ENCODE measurements at regions not wholly inside any gene's neighbourhood (a gene's known extent, or its start where the extent isn't known, plus 50 kb on each side); places are given as distances from the start of the nearest gene placed in this dataset.
"Not testable (repeated sequence)": the region's sequence is repeated elsewhere in the genome, so short reads cannot be mapped to it uniquely, and the experiment has no call there.

GRCh38 chr5:116914869-116915504, 340.4 kb upstream of the SEMA6A start:
- DNase-seq, result no peak

DNA sequence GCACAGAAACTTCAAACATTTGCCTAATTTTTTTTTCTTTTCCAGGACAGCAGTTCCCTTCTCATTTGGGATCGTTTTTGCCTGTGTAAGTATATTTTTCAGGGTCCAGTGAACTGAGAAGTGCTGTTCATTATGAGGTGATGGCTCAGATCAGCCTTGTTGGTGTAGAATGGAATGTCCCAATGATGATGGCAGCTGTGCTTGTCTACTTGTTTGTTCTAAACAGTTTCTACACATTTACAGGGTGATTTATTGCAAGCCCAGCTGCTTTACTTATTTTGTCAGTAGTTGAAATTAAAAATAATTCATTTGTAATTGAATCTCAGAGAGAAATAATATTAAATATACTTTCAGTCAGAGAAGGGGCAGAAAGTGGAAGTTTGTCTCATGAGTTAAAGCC, 337.6 kb upstream of the SEMA6A start:
- DNase-seq, result no peak

GRCh38 chr5:116911074-116911473, 336.5 kb upstream of the SEMA6A start:
- no peak for DNase-seq

DNA sequence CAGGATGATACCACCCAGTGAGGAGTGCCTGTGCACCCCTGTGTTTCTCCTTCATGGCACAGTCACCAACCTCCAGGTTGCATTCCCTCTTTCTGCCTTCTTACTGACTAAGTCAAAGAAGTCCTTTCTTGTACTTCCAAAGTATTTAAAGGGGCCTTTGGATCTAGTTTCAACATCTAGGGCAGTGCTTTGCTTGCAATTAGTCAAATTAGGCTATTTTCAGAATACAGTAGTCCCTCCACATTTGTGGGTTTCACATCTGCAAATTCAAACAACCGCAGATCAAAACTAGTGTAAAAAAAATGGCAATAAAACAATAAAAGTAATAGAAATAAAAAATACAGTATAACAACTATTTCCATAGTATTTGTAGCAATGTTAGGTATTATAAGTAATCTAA, 333.9 kb upstream of the SEMA6A start:
- DNase-seq, result no peak

DNA sequence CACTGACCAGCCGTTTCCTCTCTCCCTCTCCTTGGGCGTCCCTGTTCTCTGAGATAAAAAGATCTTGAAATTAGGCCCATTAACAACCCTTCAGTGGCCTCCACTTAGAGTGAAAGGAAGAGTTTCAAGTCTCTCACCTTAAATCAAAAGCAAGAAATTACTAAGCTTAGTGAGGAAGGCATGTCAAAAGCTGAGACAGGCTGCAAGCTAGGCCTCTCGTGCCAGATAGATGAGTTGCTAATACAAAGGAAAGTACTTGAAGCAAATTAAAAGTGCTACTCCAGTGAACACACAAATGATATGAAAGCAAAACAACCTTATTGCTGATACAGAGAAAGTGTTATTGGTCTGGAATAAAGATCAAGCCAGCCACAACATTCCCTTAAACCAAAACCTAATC, 331.3 kb upstream of the SEMA6A start:
- no peak for DNase-seq

- DNase-seq, result no peak
Observed at GRCh38 chr5:116900793-116901192, 326.2 kb upstream of the SEMA6A start.

DNA sequence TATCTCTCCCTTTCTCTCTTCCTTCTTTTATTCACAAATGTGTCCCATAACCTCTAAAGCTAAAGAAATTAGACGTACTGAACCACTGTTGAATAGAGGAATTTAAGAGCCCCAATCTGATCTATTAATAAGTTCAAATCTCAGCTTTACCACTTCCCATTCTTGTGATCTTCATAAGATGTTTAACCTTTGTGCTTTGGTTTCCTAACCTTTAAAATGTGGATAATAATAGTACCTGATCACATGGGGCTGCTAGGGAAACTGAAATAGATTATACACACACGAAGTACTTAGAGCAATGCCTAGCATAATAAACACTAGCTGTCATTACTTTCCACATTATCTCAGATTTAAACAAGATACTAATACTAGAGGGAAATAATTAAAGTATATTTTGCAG, 324.3 kb upstream of the SEMA6A start:
- no peak for DNase-seq

- no peak for DNase-seq
Observed at GRCh38 chr5:116897291-116897690, 322.7 kb upstream of the SEMA6A start.

GRCh38 chr5:116896001-116896400, 321.4 kb upstream of the SEMA6A start:
- no peak for DNase-seq

- no peak for DNase-seq
Observed at GRCh38 chr5:116892993-116893392, 318.4 kb upstream of the SEMA6A start.

- DNase-seq, result no peak
Observed at GRCh38 chr5:116887104-116887503, 312.5 kb upstream of the SEMA6A start.

- DNase-seq, result no peak
Observed at GRCh38 chr5:116885825-116886224, 311.2 kb upstream of the SEMA6A start.

- no peak for DNase-seq
Observed at GRCh38 chr5:116883875-116884274, 309.3 kb upstream of the SEMA6A start.

GRCh38 chr5:116881921-116882531, 307.4 kb upstream of the SEMA6A start:
- no peak for DNase-seq

GRCh38 chr5:116880601-116881000, 306.0 kb upstream of the SEMA6A start:
- DNase-seq, result no peak

GRCh38 chr5:116880150-116880549, 305.5 kb upstream of the SEMA6A start:
- DNase-seq, result no peak

DNA sequence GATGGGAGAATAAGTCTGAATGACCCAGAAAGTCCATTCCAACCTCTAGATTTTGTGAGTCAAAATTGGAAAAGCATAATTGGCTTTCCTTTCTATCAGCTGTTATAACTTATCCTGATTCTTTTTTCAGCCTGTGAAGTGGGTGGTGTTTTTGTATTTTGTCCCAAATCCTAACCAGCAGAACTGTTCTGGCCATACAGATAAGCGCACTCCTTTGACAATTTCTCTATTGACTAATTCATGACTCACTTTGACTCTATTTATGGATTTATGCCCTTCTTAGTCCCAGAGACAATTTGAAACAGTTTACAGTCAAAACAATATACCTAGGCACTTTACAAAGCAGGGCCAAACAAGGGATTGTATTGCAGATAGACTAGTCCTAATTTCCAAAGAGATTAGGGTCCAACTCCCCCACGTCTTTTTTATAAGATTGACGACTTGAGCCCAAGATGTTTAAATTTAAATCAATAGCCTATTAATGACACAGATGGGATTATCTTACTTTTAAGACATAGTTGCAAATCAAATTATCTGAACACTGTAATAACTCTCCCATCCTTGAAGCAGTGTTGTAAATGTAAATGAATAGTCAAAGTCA, 301.7 kb upstream of the SEMA6A start:
- DNase-seq, result no peak

DNA sequence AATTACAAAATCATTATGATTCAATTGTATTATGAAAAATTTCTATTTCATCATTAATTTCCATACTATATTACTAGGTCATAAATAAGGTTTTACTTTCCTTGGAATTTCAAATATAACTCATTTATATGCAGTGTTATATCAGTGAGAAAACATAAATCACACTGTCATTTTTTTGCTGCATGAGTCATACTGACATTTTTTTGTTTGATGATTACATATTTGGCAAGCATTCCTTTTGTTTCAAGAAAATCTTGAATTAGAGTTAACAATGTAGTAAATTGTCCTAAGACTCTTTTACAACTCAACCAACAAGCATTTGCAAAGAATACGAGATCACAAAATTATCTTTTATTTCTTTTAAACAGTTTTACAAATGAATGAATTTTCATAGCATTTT, 298.4 kb upstream of the SEMA6A start:
- no peak for DNase-seq

GRCh38 chr5:116872486-116872885, 297.9 kb upstream of the SEMA6A start:
- no peak for DNase-seq

GRCh38 chr5:116867825-116868224, 293.2 kb upstream of the SEMA6A start:
- not testable (repeated sequence) for DNase-seq

DNA sequence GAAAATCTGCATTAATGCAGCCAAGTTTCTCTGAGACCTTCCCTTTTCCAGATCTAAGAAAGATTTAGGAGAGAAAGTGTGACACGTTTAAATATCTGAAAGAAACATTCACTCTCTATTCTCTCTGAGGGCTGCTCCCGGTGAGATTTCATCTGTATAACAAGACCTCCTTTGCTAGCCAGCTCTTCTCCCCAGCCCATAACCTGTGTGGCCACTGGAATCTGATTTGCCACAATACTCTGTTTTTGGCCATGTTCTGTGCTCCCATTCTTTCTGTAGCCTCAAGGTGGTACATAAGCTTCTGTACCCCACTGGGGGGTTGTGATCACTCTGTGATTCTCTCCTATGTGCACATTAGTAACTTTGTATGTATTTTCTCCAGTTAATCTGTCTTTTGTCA, 291.0 kb upstream of the SEMA6A start:
- DNase-seq, result no peak

- no peak for DNase-seq
Observed at GRCh38 chr5:116864838-116865190, 290.2 kb upstream of the SEMA6A start.

- DNase-seq, result no peak
Observed at GRCh38 chr5:116864157-116864837, 289.7 kb upstream of the SEMA6A start.

All from activated effector memory CD4-positive, alpha-beta T cell treated with anti-CD3 and anti-CD28 coated beads, Interleukin-2, amount 50 U/mL, for 16 hours (primary cell).